ENCODE measurements at regions not wholly inside any gene's neighbourhood (a gene's known extent, or its start where the extent isn't known, plus 50 kb on each side); places are given as distances from the start of the nearest gene placed in this dataset.

DNA sequence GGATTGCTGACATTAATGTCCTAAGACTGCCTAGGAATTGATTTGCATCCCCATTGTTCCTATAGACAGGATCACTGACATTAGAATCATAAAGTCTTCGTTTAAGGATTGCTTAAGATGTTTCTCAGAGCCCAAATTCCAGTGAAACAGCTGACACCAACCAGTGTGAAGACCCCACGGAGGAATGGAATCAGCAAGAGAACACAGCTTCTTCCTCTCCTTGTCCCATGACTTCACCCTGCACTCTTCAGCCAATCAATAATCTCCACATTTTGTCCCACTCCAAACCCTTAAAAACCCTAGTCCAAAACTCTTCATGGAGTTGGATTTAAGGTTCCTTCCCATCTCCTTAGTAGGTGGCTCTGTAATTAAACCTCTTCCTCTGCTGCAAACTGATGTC, 157.0 kb upstream of the NDUFV2 start:
- Mint-ChIP-seq H3K4me1 (ENCODE audit: low read depth) (peaks cover 13% of the 10 kb centered on the region), H3K27me3 (no peaks in the 10 kb centered on the region), H3K27ac (no peak overlapping the region), H3K9me3 (ENCODE audit: low read depth) (peaks cover 6% of the 10 kb centered on the region), H3K36me3 (ENCODE audit: insufficient read depth) (peaks cover 3% of the 10 kb centered on the region), H3K4me3 (ENCODE audit: low read depth) (no peak overlapping the region)
- no peak for DNase-seq (ENCODE audit: low spot score, unreplicated experiment)
- TF ChIP-seq, protein P1, sequence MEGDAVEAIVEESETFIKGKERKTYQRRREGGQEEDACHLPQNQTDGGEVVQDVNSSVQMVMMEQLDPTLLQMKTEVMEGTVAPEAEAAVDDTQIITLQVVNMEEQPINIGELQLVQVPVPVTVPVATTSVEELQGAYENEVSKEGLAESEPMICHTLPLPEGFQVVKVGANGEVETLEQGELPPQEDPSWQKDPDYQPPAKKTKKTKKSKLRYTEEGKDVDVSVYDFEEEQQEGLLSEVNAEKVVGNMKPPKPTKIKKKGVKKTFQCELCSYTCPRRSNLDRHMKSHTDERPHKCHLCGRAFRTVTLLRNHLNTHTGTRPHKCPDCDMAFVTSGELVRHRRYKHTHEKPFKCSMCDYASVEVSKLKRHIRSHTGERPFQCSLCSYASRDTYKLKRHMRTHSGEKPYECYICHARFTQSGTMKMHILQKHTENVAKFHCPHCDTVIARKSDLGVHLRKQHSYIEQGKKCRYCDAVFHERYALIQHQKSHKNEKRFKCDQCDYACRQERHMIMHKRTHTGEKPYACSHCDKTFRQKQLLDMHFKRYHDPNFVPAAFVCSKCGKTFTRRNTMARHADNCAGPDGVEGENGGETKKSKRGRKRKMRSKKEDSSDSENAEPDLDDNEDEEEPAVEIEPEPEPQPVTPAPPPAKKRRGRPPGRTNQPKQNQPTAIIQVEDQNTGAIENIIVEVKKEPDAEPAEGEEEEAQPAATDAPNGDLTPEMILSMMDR (IDR thresholded peaks at IDR 0.05; ENCODE audit: unreplicated experiment) = no peak

DNA sequence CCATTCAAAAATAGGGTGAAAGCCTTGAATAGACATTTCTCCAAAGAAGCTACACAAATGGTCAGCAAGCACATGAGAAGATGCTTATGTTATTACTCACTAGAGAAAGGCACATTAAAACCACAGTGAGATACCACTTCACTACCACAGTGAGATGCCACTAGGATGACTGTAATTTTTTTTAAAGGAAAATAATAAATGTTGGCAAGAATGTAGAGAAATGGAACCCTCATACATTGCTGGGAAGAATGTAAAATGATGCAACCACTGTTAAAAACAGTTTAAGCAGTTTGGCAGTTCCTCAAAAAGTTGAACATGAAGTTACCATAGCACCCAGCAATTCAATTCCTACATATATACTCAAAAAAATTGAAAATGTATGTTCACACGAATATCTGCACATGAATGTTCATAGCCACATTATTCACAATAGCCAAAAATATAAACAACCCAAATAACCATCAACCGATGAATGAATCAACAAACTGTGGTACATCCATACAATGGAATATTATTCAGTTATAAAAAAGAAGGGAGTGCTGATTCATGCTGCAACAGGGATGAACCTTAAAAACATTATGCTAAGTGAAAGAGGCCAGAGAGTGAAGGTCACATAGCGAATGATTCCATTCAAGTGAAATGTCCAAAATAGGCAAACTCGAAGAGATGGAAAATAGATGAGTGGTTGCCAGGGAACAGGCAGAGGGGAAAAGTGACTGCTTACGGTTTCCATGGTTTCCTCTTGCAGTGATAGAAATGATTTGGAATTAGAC, 156.2 kb upstream of the NDUFV2 start:
- TF ChIP-seq, protein P1 (IDR thresholded peaks at IDR 0.05; ENCODE audit: unreplicated experiment) = no peak
- H3K36me3 Mint-ChIP-seq (ENCODE audit: insufficient read depth) = peaks cover 3% of the 10 kb centered on the region
- no peak overlapping the region for H3K4me3 Mint-ChIP-seq (ENCODE audit: low read depth)
- H3K4me1 Mint-ChIP-seq (ENCODE audit: low read depth) = peaks cover 11% of the 10 kb centered on the region
- no peak for DNase-seq (ENCODE audit: low spot score, unreplicated experiment)
- H3K27me3 Mint-ChIP-seq = no peaks in the 10 kb centered on the region
- no peak overlapping the region for H3K27ac Mint-ChIP-seq
- peaks cover 6% of the 10 kb centered on the region for H3K9me3 Mint-ChIP-seq (ENCODE audit: low read depth)

DNA sequence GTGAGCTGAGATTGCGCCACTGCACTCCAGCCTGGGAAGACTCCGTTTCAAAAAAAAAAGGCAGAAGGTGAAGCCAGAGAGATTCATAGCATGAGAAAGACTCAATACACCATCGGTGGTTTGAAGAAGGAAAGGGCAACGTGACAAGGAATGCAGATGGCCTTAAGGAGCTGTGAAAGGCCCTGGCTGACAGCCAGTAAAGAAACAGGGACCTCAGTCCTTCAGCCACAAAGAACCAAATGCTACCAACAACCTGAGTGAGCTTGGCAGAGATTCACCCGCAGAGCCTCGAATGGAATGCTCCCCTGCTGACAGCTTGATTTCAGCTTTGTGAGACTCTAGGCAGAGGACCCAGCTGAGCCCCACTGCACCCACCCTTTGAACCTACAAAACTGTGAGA, 154.9 kb upstream of the NDUFV2 start:
- TF ChIP-seq, protein P1 (IDR thresholded peaks at IDR 0.05; ENCODE audit: unreplicated experiment) = no peak
- Mint-ChIP-seq H3K27ac (no peak overlapping the region), H3K9me3 (ENCODE audit: low read depth) (peaks cover 6% of the 10 kb centered on the region), H3K4me3 (ENCODE audit: low read depth) (no peak overlapping the region), H3K36me3 (ENCODE audit: insufficient read depth) (peaks cover 3% of the 10 kb centered on the region), H3K27me3 (no peaks in the 10 kb centered on the region), H3K4me1 (ENCODE audit: low read depth) (peaks cover 9% of the 10 kb centered on the region)
- no peak for DNase-seq (ENCODE audit: low spot score, unreplicated experiment)

DNA sequence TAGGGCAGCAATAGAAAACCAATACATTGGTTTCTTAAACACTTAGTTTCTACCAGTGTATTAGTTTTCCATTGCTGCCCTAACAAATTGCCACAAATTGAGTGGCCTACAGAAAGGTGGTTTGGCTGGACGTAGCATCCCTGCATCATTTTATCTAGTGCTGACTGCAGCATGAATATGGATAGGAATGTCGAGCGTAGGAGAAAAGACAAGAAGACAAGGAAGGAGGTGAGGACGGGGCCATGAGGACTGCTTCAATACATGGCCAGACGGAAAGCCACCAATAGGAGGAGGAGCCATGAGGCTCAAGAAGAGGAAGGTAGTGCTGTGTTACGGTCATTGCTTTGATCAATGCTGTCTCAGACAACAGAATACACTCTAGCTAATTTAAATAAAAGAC, 154.5 kb upstream of the NDUFV2 start:
- Mint-ChIP-seq H3K4me1 (ENCODE audit: low read depth) (peaks cover 9% of the 10 kb centered on the region), H3K4me3 (ENCODE audit: low read depth) (no peak overlapping the region), H3K9me3 (ENCODE audit: low read depth) (peaks cover 6% of the 10 kb centered on the region), H3K27me3 (no peaks in the 10 kb centered on the region), H3K36me3 (ENCODE audit: insufficient read depth) (peaks cover 3% of the 10 kb centered on the region), H3K27ac (no peak overlapping the region)
- TF ChIP-seq, protein P1 (IDR thresholded peaks at IDR 0.05; ENCODE audit: unreplicated experiment) = no peak
- DNase-seq (ENCODE audit: low spot score, unreplicated experiment) = no peak

DNA sequence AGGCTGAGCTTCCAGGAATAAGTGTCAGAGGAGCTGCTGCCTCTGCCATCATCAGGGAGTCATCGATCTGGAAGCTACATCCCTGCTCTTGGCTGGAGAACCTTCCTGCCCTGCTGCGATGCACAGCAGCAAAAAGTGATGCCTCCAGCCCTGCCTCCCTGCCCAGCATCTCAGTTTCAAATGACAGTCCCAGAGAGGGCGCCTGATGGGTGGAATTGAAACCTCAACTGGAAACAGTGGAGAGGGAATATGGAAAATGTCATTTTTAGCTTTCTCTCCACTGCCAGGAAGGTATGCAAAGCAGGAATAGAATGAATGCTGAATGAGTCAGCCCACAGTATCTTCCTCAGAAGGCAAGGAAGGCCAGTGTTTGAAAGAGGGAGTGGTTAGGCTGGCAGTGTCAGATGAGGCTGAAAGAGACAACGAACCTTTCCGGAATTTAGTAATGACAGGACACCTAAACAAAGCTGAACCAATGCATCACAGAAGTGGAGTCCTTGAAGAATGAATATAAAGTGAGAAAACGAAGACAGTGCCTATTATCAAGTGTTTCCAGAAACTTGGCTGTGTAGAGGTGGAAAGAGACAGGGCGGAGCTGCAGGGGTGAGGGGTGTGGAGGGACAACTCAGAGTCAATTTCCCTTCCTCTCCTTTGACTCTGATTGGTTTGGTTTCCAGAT, 153.9 kb upstream of the NDUFV2 start:
- Mint-ChIP-seq H3K27me3 (no peaks in the 10 kb centered on the region), H3K27ac (no peak overlapping the region), H3K4me3 (ENCODE audit: low read depth) (no peak overlapping the region), H3K4me1 (ENCODE audit: low read depth) (peaks cover 9% of the 10 kb centered on the region), H3K36me3 (ENCODE audit: insufficient read depth) (peaks cover 3% of the 10 kb centered on the region), H3K9me3 (ENCODE audit: low read depth) (peaks cover 6% of the 10 kb centered on the region)
- DNase-seq (ENCODE audit: low spot score, unreplicated experiment) = no peak
- TF ChIP-seq, protein P1 (IDR thresholded peaks at IDR 0.05; ENCODE audit: unreplicated experiment) = no peak
